ENCODE measurements at regions not wholly inside any gene's neighbourhood (a gene's known extent, or its start where the extent isn't known, plus 50 kb on each side); places are given as distances from the start of the nearest gene placed in this dataset.

- DNase-seq (ENCODE audit: low spot score) = no peak
- in situ Hi-C loops (cut with MboI; ENCODE audit: low pct_unique_long_range_greater_than_20kb, low sequenced_read_pairs, unreplicated experiment) = no loop called here
Measured at GRCh38 chr2:207405150-207405549, 124.6 kb upstream of the CREB1 start.

GRCh38 chr2:207408086-207408794 is 121.5 kb upstream of the CREB1 start:
- DNase-seq (ENCODE audit: low spot score) = no peak
- TF ChIP-seq CTCF (IDR thresholded peaks at IDR 0.05; ENCODE audit: extremely low read depth, insufficient read depth, missing control alignments) = no peak

More at GRCh38 chr2:207405150-207405549, 124.6 kb upstream of the CREB1 start:
- TF ChIP-seq CTCF (IDR thresholded peaks at IDR 0.05; ENCODE audit: extremely low read depth, insufficient read depth, missing control alignments) = no peak

GRCh38 chr2:207409517-207409916 is 120.2 kb upstream of the CREB1 start:
- no peak for TF ChIP-seq CTCF (IDR thresholded peaks at IDR 0.05; ENCODE audit: extremely low read depth, insufficient read depth, missing control alignments)
- DNase-seq (ENCODE audit: low spot score) = no peak
- in situ Hi-C loops (cut with MboI; ENCODE audit: low pct_unique_long_range_greater_than_20kb, low sequenced_read_pairs, unreplicated experiment) = no loop called here

More at GRCh38 chr2:207408086-207408794, 121.5 kb upstream of the CREB1 start:
- in situ Hi-C loops (cut with MboI; ENCODE audit: low pct_unique_long_range_greater_than_20kb, low sequenced_read_pairs, unreplicated experiment) = no loop called here

GRCh38 chr2:207412787-207413310 is 116.9 kb upstream of the CREB1 start:
- no peak for DNase-seq (ENCODE audit: low spot score)
- no peak for TF ChIP-seq CTCF (IDR thresholded peaks at IDR 0.05; ENCODE audit: extremely low read depth, insufficient read depth, missing control alignments)
- in situ Hi-C loops (cut with MboI; ENCODE audit: low pct_unique_long_range_greater_than_20kb, low sequenced_read_pairs, unreplicated experiment) = no loop called here

GRCh38 chr2:207413376-207413907 is 116.3 kb upstream of the CREB1 start:
- in situ Hi-C loops (cut with MboI; ENCODE audit: low pct_unique_long_range_greater_than_20kb, low sequenced_read_pairs, unreplicated experiment) = no loop called here
- DNase-seq (ENCODE audit: low spot score) = no peak
- no peak for TF ChIP-seq CTCF (IDR thresholded peaks at IDR 0.05; ENCODE audit: extremely low read depth, insufficient read depth, missing control alignments)

- no peak for DNase-seq (ENCODE audit: low spot score)
- in situ Hi-C loops (cut with MboI; ENCODE audit: low pct_unique_long_range_greater_than_20kb, low sequenced_read_pairs, unreplicated experiment) = no loop called here
Measured at GRCh38 chr2:207416111-207416510, 113.7 kb upstream of the CREB1 start.

More at GRCh38 chr2:207416111-207416510, 113.7 kb upstream of the CREB1 start:
- TF ChIP-seq CTCF (IDR thresholded peaks at IDR 0.05; ENCODE audit: extremely low read depth, insufficient read depth, missing control alignments) = no peak
